DND-41 (cell line): ENCODE measurements at regions not wholly inside any gene's neighbourhood (a gene's known extent, or its start where the extent isn't known, plus 50 kb on each side); places are given as distances from the start of the nearest gene placed in this dataset.

Experiments
- ATAC-seq: fragments of 200-7000 bp; cut with Tn5 transposase; 3 replicates; pipeline ENCODE4 v1.9.1; 2021; ENCODE audit warnings: low read depth; ENCODE audit not compliant: insufficient read depth
- DNase-seq: peaks from one replicate; pipeline ENCODE4 v3.0.0-alpha.2; 2020
- H2AFZ ChIP-seq: 2 replicates; pipeline ENCODE4 v1.6.0; 2012; ENCODE audit warnings: low read depth, low read length
- H3K27ac ChIP-seq: 2 replicates; pipeline ENCODE4 v1.5.1; 2012; ENCODE audit warnings: low read length, inconsistent platforms
- H3K27me3 ChIP-seq: fragments of 200-600 bp; sonication (generic); 2 replicates; pipeline ENCODE4 v1.6.0; 2012; ENCODE audit warnings: low read length, mild to moderate bottlenecking, inconsistent platforms; ENCODE audit not compliant: insufficient read depth, poor library complexity
- H3K36me3 ChIP-seq: 2 replicates; pipeline ENCODE4 v1.5.1; 2012; ENCODE audit warnings: low read length, inconsistent platforms; ENCODE audit not compliant: insufficient read depth
- H3K4me1 ChIP-seq: 2 replicates; pipeline ENCODE4 v1.5.1; 2012; ENCODE audit warnings: mild to moderate bottlenecking, low read length; ENCODE audit not compliant: insufficient read depth
- H3K4me2 ChIP-seq: 2 replicates; pipeline ENCODE4 v1.6.0; 2012; ENCODE audit warnings: mild to moderate bottlenecking, moderate library complexity, low read length, inconsistent platforms; ENCODE audit not compliant: insufficient read depth
- H3K4me3 ChIP-seq, 2 experiments: fragments of 200-600 bp in 1 of 2; shearing (Covaris generic) in 1 of 2; 2 replicates each; pipeline ENCODE4 v1.5.1; 2012 to 2016; ENCODE audit warnings: inconsistent platforms in 2 of 2, low read length in 2 of 2, mild to moderate bottlenecking in 2 of 2, low read depth in 1 of 2, moderate library complexity in 1 of 2
- H3K79me2 ChIP-seq: 2 replicates; pipeline ENCODE4 v1.6.0; 2012; ENCODE audit warnings: low read length, inconsistent platforms; ENCODE audit not compliant: insufficient read depth
- H3K9ac ChIP-seq: 2 replicates; pipeline ENCODE4 v1.6.0; 2012; ENCODE audit warnings: low read depth, mild to moderate bottlenecking, inconsistent platforms, low read length, moderate library complexity
- H3K9me3 ChIP-seq: 2 replicates; pipeline ENCODE4 v1.5.1; 2012; ENCODE audit warnings: low read length, moderate library complexity, mild to moderate bottlenecking, inconsistent platforms; ENCODE audit not compliant: insufficient read depth, severe bottlenecking
- H4K20me1 ChIP-seq: 2 replicates; pipeline ENCODE4 v1.6.0; 2012; ENCODE audit warnings: low read length; ENCODE audit not compliant: insufficient read depth
- CTCF ChIP-seq: IDR thresholded peaks from 2 replicates; pipeline ENCODE4 v1.5.1; 2012; ENCODE audit warnings: borderline replicate concordance, low read length, moderate library complexity, mild to moderate bottlenecking; ENCODE audit not compliant: poor library complexity, severe bottlenecking; ENCODE audit errors: extremely low read depth
- EZH2 ChIP-seq: IDR thresholded peaks from 3 replicates; pipeline ENCODE4 v1.6.1; 2012; ENCODE audit warnings: borderline replicate concordance, low read depth, mild to moderate bottlenecking, moderate library complexity, low read length, inconsistent platforms; ENCODE audit not compliant: severe bottlenecking

GRCh38 chrX:4831574-4831973 is 1118.1 kb upstream of the PRKX start:
- Histone ChIP-seq H3K4me2 (no peak overlapping the region), H3K27ac (no peak overlapping the region)
- TF ChIP-seq EZH2 (no peak), CTCF (no peak)

GRCh38 chrX:4830880-4831557 is 1117.6 kb upstream of the PRKX start:
- no peak overlapping the region for H3K9ac ChIP-seq
- H3K27ac ChIP-seq, result no peak overlapping the region
- TF ChIP-seq EZH2, result no peak
- no peak for TF ChIP-seq CTCF
- no peaks in the 10 kb centered on the region for H3K79me2 ChIP-seq
- no peaks in the 10 kb centered on the region for H3K9me3 ChIP-seq
- no peak overlapping the region for H3K4me3 ChIP-seq
- H3K27me3 ChIP-seq, result no peaks in the 10 kb centered on the region
- ATAC-seq, result no peak
- no peaks in the 10 kb centered on the region for H3K4me1 ChIP-seq
- no peak overlapping the region for H3K4me2 ChIP-seq
- H3K36me3 ChIP-seq, result no peaks in the 10 kb centered on the region
- no peak overlapping the region for H2AFZ ChIP-seq
- no peak for DNase-seq
- H4K20me1 ChIP-seq, result no peaks in the 10 kb centered on the region

More at GRCh38 chrX:4831574-4831973, 1118.1 kb upstream of the PRKX start:
- no peaks in the 10 kb centered on the region for H3K36me3 ChIP-seq
- DNase-seq (no peak), ATAC-seq (no peak)
- no peaks in the 10 kb centered on the region for H3K9me3 ChIP-seq
- no peak overlapping the region for H3K4me3 ChIP-seq
- no peaks in the 10 kb centered on the region for H4K20me1 ChIP-seq
- no peaks in the 10 kb centered on the region for H3K79me2 ChIP-seq
- no peak overlapping the region for H2AFZ ChIP-seq
- no peaks in the 10 kb centered on the region for H3K4me1 ChIP-seq
- H3K27me3 ChIP-seq, result no peaks in the 10 kb centered on the region
- no peak overlapping the region for H3K9ac ChIP-seq

- Histone ChIP-seq H3K9ac (no peak overlapping the region), H3K27ac (no peak overlapping the region), H2AFZ (no peak overlapping the region), H3K4me2 (no peak overlapping the region), H4K20me1 (no peaks in the 10 kb centered on the region), H3K36me3 (no peaks in the 10 kb centered on the region), H3K27me3 (no peaks in the 10 kb centered on the region), H3K9me3 (no peaks in the 10 kb centered on the region), H3K79me2 (no peaks in the 10 kb centered on the region), H3K4me1 (no peaks in the 10 kb centered on the region), H3K4me3 (no peak overlapping the region)
- DNase-seq, result no peak
- TF ChIP-seq CTCF (no peak), EZH2 (no peak)
- ATAC-seq, result no peak
Measured at GRCh38 chrX:4825550-4825949, 1112.1 kb upstream of the PRKX start.
